ENCODE measurements at regions not wholly inside any gene's neighbourhood (a gene's known extent, or its start where the extent isn't known, plus 50 kb on each side); places are given as distances from the start of the nearest gene placed in this dataset.

DNA sequence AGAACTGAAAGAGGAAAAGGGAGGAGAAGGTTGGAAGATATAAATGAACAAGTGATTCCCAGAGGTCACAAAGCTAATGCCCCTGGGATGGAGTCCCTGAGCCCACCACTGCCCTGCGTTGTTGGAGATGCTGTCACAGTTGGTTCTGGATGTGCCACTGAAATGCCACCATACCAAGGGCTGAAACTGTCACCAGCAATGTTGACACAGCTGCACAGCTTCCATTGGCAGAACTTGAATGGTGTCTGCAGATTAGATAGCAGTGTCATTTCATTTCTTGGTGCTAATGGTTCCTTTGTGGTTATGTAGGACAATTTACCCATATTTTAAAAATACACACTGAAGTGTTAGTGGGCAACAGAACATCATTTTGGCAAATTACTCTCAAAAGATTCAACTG, 120.7 kb downstream of the TBXT start:
- DNase-seq: no peak

DNA sequence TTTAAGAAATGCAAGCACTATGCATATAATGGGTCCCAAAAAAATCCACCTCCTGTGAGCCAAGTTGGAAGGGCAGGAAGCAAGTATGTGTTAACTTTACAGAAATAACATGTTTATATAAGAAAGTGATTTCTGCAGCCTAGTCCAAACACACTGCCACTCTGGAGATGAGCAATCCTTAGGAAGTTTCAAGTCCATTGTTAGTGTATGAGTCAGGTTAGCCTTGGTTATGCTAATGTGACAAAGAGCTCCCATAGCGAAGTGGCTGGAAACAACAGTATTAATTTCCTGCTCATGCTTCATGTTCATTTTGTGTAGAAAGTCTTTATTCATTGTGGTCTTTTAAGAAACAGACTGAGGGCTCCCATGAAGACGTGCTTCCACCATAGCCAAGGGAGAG, 121.4 kb downstream of the TBXT start:
- no peak for DNase-seq

DNA sequence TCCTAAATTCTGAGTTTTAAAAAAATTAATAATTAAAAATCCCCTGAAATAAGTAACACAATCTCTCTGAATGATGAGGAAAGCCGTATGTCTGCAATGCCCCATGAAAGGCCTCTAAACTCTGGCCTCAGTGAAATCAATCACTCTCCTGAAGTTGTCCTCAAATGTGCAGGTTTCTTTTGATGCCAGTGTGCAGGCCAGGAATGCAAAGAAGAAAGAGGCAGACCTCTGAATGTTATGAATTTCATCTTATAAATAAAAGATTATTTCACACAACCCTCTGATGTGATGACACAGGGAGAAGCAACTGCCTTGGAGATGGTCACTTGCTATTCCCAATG, 121.8 kb downstream of the TBXT start:
- no peak for DNase-seq

DNA sequence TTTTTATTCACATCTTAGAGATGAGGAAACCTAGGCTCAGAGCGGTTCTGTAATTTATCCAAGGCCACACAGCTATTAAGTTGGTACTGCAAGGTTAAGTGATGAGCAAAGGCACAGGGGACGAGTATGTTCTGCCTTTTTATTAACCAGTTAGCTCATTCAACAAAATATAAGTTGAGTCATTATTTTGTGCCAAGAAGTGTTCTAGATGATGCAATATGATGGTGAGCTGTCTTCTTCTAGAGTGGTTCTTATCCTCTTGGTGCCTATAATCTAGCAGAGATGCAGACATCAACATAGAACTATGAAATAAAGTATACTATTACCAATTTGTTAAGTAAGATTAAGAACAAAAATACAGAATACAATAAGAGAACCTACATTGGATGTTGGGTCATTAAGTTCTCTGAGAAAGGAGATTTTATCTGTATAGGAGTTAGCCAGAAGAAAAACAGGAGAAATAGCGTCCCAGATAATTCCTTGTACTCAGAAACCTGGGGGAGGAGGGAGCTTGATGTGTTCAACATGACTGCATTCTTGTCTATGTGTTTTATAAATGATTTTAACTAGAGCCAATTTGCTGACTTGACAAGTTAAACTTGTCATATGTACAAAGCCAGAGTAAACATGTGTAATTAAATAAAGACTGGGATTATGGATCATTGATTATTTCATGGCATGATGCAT, 122.3 kb downstream of the TBXT start:
- DNase-seq: no peak

DNA sequence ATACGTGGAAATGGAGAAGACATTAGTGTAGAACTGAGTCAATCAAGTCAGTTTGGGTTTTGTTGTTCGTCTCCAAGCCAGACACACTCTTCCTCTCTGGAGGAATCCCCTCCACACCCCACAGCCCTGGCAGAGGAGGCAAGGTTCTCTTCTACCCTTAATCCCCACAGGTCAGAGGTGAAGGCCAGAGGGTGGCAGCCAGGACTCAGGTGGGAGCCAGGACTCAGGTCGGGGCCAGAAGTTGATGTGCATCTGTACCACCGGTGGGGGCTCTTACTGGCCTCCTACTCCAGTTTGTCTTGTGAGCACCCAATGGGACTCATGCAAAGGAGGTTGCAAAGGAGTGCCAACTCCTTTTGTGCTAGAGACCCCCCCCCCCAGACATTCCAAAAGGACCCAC, 126.4 kb downstream of the TBXT start:
- no peak for DNase-seq

DNA sequence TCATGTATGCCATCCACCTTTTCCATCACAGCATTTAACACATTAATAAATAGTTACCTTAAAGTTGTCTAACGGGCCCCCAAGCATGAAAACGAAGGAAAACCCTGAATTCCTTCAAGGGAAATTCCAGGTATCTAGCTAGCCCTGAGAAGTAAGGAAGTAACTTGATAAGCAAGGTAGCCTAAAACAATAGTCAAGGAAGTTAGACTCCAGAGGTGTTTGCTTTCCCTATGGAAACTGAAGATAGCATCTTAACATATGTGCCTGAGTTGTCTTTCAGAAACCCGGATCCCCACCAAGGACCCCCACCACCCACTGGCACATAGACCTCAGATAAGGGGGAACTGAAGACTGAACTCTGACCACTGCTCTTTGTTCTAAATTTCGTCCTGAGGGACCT, 127.4 kb downstream of the TBXT start:
- no peak for DNase-seq

DNA sequence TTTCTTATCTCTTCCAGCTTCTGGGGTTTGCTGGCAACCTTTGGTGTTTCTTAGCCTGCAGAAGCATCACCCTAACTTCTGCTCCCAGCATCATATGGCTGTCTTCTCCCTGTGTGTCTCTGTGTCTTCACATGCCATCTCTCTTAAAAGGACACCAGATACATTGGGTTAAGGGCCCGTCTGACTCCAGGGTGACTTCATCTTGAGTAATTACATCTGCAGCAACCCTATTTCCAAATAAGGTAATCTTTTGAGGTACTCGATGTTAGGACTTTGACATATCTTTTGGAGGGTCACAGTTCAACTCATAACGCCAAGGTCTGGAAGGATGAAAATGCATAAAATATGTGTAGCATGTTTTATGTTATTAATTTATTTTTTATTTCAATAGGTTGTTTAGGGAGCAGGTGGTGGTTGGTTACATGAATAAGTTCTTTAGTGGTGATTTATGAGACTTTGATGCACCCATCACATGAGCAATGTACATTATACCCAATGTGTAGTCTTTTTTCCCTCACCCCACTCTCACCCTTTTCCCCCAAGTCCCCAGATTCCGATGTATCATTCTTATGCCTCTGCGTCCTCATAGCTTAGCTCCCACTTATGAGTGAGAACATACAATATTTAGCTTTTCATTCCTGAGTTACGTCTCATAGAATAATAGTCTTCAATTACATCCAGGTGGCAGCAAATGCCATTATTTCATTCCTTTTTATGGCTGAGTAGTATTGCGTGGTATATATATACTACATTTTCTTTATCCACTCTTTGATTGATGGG, 131.1 kb downstream of the TBXT start:
- DNase-seq: no peak

DNA sequence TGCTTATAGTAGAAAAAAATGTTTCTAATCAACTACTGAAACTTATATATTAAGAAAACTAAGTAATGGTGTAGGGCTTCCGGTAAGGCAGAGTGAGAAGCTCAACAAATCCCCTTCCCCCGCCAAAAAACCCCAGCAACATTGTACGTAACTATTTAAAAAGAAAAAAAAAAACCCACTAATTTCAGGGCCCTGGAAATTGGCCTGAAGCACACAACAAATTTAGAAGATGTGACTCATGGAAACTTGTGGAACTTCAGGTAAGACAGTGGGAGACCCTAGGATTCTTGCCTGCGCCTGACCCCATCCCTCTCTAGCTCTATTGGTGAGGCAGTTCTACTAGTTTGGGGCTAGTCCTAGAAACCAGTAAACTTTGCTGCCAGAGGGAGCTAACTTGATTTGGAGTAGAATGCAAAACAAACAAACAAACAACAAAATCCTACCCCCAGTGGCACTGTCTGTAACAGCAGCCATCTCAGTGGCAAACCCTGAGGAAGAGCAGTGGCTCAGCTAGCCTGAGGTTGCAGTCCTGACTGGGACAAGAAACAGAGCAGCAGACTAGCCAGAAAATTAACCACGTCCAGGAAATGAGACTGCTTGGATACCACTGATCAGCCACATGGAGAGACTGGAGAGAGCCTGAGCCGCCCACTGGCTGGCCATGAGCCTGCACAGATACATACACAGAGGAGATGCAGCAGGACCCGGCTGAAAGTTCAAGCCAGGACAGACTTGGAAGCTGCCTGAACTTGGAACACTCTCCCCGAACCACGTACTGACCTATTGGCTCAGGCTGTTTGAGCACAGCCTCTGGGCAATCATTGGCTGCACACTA, 135.1 kb downstream of the TBXT start:
- no peak for DNase-seq

DNA sequence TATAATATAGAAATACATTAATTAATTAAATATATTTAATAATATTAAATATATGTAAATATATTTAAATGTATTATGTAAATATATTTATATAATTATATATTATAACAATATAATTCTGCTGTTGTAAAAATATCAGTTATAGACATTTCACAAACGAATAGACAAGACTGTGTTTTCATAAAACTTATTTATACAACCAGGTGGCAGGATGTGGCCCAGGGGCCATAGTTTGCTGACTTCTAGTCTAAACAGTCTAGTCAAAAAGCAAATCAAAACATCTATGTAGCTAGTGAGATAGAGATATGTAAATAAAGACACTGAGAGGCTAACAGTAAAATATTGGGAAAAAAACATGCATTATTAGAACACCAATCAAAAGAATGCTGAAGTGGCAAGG, 136.4 kb downstream of the TBXT start:
- no peak for DNase-seq

DNA sequence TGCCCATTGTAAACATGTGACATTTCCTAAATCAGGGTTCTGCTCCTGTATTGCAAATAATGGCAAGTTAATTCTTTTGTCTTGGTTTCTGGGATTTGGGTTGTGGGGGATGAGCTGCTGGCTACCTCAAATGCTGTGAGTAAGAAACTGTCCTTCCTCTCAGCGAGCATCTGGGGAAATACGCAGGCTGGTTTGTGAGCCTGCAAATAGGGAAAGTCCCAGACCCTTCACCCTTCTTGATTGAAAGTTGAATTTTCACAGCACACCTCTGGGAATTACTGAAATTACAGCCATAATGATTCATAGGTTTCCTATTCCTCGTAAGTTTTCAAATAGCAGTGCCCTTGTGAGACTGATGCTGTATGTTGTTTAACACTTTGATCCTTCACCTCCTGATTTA, 138.1 kb downstream of the TBXT start:
- DNase-seq: no peak

DNA sequence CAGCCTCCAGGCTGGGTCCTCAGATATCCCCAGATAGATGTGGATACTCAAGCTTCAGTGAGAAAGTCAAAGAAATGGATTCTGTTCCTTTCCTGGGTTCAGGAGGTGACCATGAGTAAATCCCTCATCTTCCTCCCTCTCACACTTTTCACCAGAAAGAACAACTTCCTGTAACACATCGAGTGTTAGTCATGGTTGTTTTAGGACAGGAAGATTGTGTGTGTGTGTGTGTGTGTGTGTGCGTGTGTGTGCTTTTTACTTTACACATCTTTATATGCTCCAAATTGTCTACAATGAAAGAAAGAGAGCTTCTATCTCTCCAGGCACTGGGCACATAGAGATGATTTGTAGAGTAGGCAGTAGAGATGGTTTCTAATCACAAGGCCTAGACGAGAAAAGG, 139.9 kb downstream of the TBXT start:
- no peak for DNase-seq

DNA sequence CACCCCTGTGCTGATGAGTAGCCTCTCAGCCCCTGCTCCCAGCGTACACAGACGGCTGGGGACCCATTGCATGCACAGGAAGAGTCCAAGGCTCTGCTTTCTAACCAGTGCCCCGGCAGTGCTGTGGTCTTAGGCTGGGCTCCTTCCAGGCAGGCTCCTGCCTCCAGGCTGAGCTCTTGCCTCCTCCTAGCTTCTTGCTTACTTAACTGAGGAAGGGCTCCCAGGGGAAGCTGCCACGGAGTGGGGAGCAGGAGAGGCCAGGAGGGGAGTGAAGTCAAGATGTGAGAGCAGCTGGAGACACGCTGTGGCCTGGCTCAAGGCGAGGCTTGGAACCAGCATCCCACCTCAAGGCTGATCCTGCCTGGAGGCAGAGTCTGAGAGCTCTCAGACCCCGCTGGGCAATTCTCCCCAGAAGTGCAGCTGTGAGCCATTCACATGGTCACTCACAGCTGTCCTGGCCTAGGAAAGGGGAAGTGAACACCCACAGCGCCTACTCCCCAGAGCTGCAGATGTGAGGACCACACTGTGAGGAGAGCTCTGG, 141.0 kb downstream of the TBXT start:
- no peak for DNase-seq

DNA sequence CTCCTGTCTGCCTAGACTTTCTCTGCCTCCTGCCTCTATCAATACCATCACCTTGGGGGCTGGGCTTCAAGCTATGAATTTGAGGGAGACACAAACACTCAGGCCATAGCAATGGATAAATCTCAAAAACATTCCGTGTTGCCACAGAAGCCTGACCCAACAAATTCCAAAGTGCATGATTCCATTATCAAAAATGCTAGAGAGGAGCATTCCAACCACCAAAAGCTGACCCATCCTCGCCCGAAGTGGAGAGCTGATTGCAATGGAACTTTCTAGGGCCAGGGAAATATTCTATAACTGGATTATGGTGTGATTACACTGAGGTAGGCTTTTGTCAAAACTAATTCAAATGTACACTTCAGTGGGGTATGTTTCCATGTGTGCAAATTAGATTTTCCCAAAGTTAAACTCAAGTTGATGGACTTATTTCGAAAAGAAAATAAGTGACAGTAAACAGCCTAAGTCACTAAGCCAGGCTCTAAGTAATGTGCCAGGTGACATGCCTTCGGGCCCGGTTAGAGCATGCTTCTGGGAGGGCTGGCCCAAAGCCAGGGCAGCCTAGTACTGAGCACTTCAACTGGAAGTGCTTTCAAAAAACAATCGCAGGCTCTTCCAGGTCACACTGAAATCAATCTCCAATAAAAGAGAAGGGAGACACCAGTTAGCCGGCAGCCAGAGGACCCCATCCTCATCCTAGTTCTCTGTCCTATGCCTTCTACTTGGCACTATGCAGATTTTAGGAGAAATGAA, 142.3 kb downstream of the TBXT start:
- no peak for DNase-seq

DNA sequence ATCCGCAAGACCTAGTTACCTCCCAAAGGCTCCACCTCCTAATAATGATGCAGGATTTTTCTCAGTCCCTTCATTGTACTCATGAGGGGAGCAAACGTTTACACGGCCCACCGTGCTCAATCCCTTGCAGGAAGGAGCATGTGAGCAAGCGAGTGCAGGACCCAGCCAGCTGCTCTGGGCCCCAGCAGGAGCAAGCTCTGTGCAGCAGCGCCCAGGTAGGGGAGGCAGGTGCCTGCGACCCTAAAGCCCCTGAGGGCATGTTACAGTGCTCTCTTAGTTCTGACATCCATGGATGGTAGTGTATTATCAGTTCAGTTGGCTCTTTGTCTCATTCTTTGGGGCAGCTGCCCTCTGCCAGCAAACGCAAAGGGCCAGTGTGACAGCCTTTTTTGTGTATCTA, 143.4 kb downstream of the TBXT start:
- no peak for DNase-seq

DNA sequence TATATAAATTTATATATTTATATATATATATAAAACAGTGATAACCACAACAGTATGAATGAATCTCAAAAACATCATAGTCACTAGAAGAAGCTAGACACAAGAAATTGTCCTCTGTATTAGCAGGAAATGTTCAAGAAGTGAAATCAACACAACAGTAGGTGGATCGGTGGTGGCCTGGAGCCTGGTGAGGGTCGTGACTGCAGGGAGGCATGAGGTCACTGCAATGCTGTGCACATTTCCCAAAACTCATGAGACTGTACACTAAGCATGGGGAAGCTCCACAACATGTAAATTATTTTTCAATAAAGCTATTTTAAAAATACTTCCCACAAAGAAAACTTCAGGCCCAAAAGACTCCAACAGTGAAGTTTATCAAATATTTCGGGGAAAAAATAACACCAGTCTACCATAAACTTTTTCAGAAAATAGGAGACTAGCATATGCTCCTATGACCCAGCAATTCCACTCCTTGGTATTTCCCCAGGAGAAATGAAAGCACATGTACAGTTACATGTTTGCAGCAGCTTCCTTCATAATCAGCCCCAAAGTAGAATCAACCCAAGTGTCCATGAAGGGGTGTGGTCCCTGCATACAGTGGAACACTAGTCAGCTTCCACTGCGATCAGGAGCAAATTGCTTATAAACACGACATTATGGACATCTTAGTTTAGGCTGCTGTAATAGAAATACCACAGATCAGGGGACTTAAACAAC, 144.2 kb downstream of the TBXT start:
- no peak for DNase-seq

DNA sequence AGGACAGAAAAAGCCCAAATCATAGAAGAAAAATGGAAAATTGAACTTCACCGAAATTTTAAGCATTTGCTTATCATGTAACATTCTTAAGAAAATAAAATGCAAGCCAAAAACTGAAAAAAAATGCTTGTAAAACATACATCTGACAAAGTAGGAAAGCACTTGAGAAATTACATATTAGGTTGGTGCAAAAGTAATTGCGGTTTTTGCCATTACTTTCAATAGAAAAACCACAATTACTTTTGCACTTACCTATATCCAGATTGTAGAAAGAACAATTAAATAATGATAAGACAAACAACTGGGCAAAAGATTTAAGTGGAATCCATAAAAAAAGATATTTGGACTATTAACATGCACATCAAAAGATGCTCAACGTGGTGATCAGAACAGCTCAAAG, 146.2 kb downstream of the TBXT start:
- DNase-seq: no peak

DNA sequence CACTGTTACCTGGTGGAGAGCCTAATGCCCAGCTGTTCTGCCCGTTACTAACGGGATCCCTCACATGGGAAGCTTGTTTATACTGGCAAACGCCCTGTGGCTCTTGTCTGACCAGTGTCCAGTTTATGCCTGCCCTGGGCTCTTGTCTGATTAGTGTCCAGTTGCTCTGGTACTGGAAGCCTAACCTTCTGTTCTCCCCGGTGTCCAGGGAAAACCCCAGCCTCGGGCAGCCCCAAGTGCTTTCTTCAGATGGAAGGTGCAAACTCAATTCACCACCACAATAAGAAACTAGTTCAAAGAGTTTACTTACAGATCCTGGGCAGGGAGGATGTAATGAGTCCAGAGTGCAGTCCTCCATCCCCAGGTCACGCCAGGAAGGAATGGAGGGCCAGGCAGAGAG, 148.4 kb downstream of the TBXT start:
- DNase-seq: no peak

DNA sequence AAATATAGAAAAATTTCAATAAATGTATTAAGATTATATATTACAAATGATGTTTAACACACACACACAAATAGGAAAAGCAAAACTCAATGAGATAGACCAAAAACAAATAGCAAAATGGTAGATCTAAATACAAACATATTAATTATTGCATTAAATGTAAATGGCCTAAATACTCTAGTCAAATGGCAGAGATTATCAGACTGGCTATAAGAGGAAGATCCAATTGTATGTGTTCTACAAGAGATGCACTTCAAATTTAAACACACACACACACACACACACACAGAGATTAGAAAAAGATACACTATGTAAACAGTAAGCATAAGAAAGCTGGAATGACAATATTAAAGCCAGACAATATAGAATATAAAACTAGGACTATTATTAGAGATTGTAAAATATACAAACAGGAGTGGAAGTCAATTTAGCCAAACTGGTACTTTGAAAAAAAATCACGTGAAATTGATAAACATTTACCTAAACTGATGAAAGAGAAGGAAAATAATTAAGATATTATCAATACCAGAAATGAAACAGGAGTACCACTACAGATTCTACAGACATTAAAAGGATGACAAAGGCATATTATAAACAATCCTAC, 150.5 kb downstream of the TBXT start:
- no peak for DNase-seq

DNA sequence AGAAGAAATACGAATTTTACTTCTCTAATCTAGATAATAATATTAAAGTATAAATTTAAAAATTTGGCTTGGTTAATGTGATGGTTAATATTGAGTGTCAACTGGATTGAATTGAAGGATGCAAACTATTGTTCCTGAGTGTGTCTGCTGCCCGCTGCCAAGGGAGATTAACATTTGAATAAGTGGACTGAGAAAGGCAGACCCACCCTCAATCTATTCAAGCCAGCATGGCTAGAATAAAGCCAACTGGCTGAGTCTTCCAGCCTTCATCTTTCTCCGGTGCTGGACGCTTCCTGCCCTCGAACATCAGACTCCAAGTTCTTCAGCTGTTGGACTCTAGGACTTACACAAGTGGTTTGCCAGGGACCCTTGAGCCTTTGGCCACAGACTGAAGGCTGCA, 152.7 kb downstream of the TBXT start:
- no peak for DNase-seq

DNA sequence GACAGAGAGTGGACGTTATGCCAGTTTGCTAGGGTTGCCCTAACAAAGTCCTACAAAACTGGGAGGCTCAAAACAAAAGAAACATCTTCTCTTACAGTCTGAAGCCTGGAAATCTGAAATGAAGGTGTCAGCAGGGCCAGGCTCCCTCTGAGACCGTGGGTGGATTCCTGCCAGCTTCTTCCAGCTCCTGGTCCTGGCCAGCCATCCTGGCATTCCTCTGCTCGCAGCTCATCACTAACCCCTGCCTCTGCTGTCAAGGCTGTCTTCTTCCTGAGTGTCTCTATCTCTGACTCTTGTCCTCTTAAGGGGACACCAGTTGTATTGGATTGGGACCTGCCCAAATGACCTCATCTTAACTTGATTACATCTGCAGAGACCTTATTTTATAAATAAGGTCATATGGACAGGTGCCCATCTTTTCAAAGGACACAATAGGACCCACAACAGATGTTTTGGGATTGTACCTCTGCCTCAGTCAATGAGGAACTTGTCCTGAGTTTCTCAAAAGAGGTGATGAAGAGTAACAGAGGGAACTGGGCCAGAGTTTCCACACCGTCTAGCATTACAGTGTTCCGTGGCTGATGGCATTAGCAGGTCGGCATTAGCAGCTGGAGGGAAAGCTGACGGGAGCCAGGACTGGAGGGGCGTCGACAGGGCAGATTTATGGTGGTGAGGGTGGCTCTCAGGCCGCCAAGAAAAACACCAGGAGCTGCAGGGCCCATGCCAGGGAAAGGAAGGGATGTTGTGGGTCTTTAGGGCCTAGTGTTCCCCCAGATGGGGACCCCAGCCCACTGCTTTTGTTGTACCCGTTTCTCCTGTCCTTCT, 157.3 kb downstream of the TBXT start:
- DNase-seq: no peak

Measured in midbrain (tissue), 1 donor.